HFF-Myc (cell line): ENCODE measurements at regions not wholly inside any gene's neighbourhood (a gene's known extent, or its start where the extent isn't known, plus 50 kb on each side); places are given as distances from the start of the nearest gene placed in this dataset.

Experiments used
- DNase-seq: peaks from one replicate; pipeline ENCODE4 v3.0.0-alpha.2; 2011; ENCODE audit warnings: low read depth; ENCODE audit errors: extremely low read depth
- H3K4me3 ChIP-seq: replicated peaks from 2 replicates; pipeline ENCODE4 v1.5.1; 2011; ENCODE audit warnings: low read depth, mild to moderate bottlenecking, control low read depth, low read length
- CTCF ChIP-seq: IDR thresholded peaks from 2 replicates; pipeline ENCODE4 v1.5.1; 2012; ENCODE audit warnings: mild to moderate bottlenecking, low read depth, low read length, control low read depth; ENCODE audit errors: missing control alignments

- TF ChIP-seq CTCF, result no peak
- no peak for DNase-seq
- no peak overlapping the region for H3K4me3 ChIP-seq
Observed at GRCh38 chrX:14083783-14084182, 54.1 kb upstream of the GEMIN8 start.

- no peak for DNase-seq
- no peak for TF ChIP-seq CTCF
- H3K4me3 ChIP-seq, result no peak overlapping the region
Observed at GRCh38 chrX:14079891-14080430, 50.3 kb upstream of the GEMIN8 start.
